Glomerular endothelial cell (primary cell): ENCODE measurements at regions not wholly inside any gene's neighbourhood (a gene's known extent, or its start where the extent isn't known, plus 50 kb on each side); places are given as distances from the start of the nearest gene placed in this dataset.

Source experiments
- DNase-seq: peaks from one replicate; pipeline ENCODE4 v3.0.0-alpha.2; 2011; ENCODE audit warnings: low read depth, low spot score; ENCODE audit errors: extremely low read depth

- DNase-seq = no peak
Observed at GRCh38 chr9:119029886-119030285, 339.3 kb downstream of the BRINP1 start.

GRCh38 chr9:119033596-119033995 lies 335.6 kb downstream of the BRINP1 start:
- no peak for DNase-seq

- no peak for DNase-seq
Observed at GRCh38 chr9:119036969-119037368, 332.3 kb downstream of the BRINP1 start.

GRCh38 chr9:119043996-119044395 lies 325.2 kb downstream of the BRINP1 start:
- DNase-seq = no peak

GRCh38 chr9:119044806-119045205 lies 324.4 kb downstream of the BRINP1 start:
- DNase-seq = no peak

- no peak for DNase-seq
Observed at GRCh38 chr9:119047513-119048307, 321.5 kb downstream of the BRINP1 start.

GRCh38 chr9:119050281-119050680 lies 319.0 kb downstream of the BRINP1 start:
- no peak for DNase-seq

- DNase-seq = no peak
Observed at GRCh38 chr9:119052339-119053030, 316.8 kb downstream of the BRINP1 start.

GRCh38 chr9:119053070-119053469 lies 316.2 kb downstream of the BRINP1 start:
- no peak for DNase-seq

- DNase-seq = no peak
Observed at GRCh38 chr9:119060629-119061385, 308.4 kb downstream of the BRINP1 start.

GRCh38 chr9:119071636-119072035 lies 297.6 kb downstream of the BRINP1 start:
- DNase-seq = no peak

- DNase-seq = no peak
Observed at GRCh38 chr9:119074017-119074416, 295.2 kb downstream of the BRINP1 start.

- no peak for DNase-seq
Observed at GRCh38 chr9:119078015-119078414, 291.2 kb downstream of the BRINP1 start.

- no peak for DNase-seq
Observed at GRCh38 chr9:119083673-119084072, 285.6 kb downstream of the BRINP1 start.

- no peak for DNase-seq
Observed at GRCh38 chr9:119086590-119086989, 282.6 kb downstream of the BRINP1 start.

GRCh38 chr9:119088002-119088547 lies 281.2 kb downstream of the BRINP1 start:
- DNase-seq = no peak

GRCh38 chr9:119091074-119091473 lies 278.2 kb downstream of the BRINP1 start:
- DNase-seq = no peak

- no peak for DNase-seq
Observed at GRCh38 chr9:119092125-119092524, 277.1 kb downstream of the BRINP1 start.

GRCh38 chr9:119094086-119094485 lies 275.1 kb downstream of the BRINP1 start:
- DNase-seq = no peak

- DNase-seq = no peak
Observed at GRCh38 chr9:119095072-119095471, 274.2 kb downstream of the BRINP1 start.

GRCh38 chr9:119101048-119101447 lies 268.2 kb downstream of the BRINP1 start:
- no peak for DNase-seq
